ENCODE measurements at regions not wholly inside any gene's neighbourhood (a gene's known extent, or its start where the extent isn't known, plus 50 kb on each side); places are given as distances from the start of the nearest gene placed in this dataset.
A peak's percentile ranks its signal among the peaks of the same experiment; 100 is the strongest.
"Not testable (repeated sequence)": the region's sequence is repeated elsewhere in the genome, so short reads cannot be mapped to it uniquely, and the experiment has no call there.

DNA sequence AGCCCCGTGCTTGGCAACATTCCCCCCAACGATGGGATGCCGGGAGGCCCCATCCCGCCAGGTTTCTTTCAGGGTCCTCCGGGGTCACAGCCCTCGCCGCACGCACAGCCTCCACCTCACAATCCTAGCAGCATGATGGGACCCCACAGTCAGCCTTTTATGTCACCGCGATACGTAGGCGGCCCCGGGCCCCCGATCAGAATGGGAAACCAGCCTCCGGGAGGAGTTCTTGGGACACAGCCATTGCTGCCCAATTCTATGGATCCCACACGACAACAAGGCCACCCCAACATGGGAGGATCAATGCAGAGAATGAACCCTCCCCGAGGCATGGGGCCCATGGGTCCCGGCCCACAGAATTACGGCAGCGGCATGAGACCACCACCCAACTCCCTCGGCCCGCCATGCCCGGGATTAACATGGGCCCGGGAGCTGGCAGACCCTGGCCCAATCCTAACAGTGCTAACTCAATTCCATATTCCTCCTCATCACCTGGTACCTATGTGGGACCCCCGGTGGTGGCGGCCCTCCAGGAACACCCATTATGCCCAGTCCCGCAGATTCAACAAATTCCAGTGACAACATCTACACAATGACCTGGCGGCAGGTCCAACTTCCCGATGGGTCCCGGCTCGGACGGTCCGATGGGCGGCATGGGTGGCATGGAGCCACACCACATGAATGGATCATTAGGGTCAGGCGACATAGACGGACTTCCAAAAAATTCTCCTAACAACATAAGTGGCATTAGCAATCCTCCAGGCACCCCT is 116.0 kb upstream of the CDK13 start:
- not testable (repeated sequence) for DNase-seq (ENCODE audit: low spot score); ATAC-seq; H3K36me3 Mint-ChIP-seq; H3K9me3 Mint-ChIP-seq; H3K27ac Mint-ChIP-seq; H3K4me1 Mint-ChIP-seq (ENCODE audit: low read depth in 2 of 2)
- Mint-ChIP-seq H3K4me3 (peak overlapping the region; percentile 30), H3K27me3 (peaks cover 33 to 49% of the 10 kb centered on the region in 2 donors)

DNA sequence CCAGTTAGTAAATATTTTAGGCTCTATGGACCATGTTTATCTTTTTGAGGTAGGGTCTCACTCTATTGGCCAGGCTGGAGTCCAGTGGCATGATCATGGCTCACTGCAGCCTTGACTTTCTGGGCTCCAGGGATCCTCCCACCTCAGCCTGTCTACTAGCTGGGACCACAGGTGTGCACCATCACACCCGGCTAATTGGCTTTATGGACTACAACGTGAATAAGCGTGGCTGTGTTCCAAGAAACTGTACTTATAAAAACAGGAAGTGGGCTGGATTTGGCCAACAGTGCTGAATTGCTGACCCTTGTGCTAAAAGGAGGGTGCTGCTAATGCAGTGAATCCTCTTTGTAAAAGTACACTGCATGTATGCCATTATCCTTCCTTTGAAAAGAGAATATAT is 111.7 kb upstream of the CDK13 start:
- H3K36me3 Mint-ChIP-seq, result no peaks in the 10 kb centered on the region
- peaks cover 44 to 55% of the 10 kb centered on the region in 2 donors for H3K27me3 Mint-ChIP-seq

DNA sequence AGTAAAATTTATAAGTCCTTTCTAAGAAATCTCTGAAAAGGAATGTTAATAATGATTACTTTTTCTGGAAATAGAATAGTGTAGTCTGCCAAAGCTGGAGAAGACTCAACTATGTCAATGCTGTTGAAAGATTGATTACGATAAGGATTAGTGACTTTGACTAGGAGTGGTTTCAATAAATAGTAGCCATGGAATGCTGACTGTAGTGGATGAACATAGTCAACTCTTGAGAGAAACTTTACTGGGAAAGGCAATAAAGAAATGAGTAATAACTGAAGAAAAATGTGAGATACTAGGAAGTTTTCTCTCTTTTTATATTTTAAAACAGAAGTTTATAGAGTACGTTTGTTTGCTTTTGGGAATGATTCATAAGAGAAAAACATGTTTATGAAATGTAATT is 105.0 kb upstream of the CDK13 start:
- peaks cover 11 to 28% of the 10 kb centered on the region in 2 donors for H3K27me3 Mint-ChIP-seq
- H3K36me3 Mint-ChIP-seq, result no peaks in the 10 kb centered on the region
- no peaks in the 10 kb centered on the region for H3K9me3 Mint-ChIP-seq
- no peaks in the 10 kb centered on the region for H3K4me1 Mint-ChIP-seq (ENCODE audit: low read depth in 2 of 2)
- H3K27ac Mint-ChIP-seq, result no peak overlapping the region
- H3K4me3 Mint-ChIP-seq, result no peak overlapping the region
- DNase-seq (ENCODE audit: low spot score) (no peak), ATAC-seq (no peak)

More for the DNA sequence above, 111.7 kb upstream of the CDK13 start:
- ATAC-seq (no peak), DNase-seq (ENCODE audit: low spot score) (no peak)
- Mint-ChIP-seq H3K9me3 (no peaks in the 10 kb centered on the region), H3K4me1 (ENCODE audit: low read depth in 2 of 2) (peaks cover 0 to 3% of the 10 kb centered on the region in 2 donors), H3K27ac (no peak overlapping the region), H3K4me3 (no peak overlapping the region)

DNA sequence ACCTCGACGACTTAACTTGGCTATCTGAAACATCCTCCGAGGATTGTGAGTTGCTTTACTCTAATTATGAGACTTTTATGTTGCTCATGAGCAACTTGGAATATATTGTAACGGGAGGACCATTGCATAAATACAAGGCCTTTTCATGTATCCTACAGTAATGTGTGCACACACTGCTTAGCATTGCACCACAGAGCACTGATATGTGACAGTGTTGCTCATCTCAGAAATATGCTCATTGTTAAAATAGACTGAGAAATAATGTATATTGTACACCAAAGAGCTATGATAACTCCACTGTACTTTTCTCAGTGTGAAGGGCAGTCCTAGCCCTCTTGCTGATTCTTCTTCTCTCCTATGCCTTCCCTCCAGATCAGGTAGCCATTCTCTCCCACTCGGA is 102.8 kb upstream of the CDK13 start:
- Mint-ChIP-seq H3K9me3 (no peaks in the 10 kb centered on the region), H3K4me1 (ENCODE audit: low read depth in 2 of 2) (no peaks in the 10 kb centered on the region), H3K27me3 (peaks cover 5 to 28% of the 10 kb centered on the region in 2 donors), H3K36me3 (no peaks in the 10 kb centered on the region), H3K27ac (no peak overlapping the region), H3K4me3 (no peak overlapping the region)
- ATAC-seq, result no peak
- DNase-seq (ENCODE audit: low spot score), result no peak

DNA sequence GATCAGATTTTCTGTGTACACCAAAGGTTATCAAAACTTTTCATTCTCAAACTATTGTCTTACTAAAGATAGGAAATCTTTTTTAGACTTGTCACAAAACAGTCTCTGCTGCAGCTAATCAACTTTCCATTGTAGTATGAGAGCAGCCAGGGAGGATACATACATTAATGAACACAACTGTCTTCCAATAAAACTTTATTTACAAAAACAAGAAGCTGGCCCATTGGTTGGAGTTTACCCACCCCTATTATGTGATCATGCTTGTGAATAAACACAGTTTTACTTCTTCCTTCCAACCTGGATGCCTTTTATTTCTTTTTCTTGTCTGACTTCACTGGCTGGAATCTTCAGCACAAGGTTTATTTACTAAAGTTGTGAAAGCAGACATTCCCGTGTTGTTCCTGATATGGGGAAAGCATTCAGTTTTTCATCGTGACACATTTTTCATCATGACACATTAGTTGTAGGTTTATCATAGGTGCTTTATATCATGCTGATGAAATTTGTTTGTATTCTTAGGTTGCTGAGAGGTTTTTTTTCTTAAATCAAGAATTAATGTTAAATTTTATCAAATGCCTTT is 98.5 kb upstream of the CDK13 start:
- no peak overlapping the region for H3K27ac Mint-ChIP-seq

DNA sequence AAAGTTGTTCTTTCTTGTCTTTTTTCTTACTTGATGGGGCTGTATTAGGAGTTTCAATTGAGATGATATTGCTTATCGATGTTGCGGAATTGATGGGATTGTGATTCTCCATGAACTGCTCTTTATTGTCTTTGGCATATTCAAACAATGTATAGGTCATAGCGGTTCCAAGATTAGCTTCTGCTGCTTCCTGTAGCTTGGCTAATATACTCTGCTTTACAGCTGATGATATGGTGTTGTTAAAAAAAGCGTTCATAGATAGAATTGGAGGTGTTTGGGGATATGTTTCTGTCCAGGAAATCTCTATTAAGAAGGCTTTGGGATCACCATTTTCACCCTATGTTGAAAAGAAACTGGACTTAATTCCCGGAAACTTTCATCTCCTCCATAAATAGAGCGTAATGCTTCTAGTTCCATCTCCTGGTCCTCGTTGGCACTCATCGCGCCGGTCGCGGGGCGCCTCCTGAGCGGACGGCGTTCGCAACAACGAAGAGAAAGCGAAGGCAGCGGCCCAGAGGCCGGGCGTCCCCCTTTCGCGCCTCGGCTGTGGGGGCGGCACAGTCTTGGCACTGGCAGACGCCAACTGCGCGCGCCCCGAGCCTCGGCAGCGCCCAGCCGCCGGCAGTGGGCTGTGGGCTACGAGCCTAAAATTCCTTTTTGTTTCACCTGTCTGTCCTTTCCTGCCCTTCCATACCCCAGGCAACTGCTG is 95.3 kb upstream of the CDK13 start:
- peaks cover 22 to 51% of the 10 kb centered on the region in 2 donors for H3K27me3 Mint-ChIP-seq
- H3K36me3 Mint-ChIP-seq; H3K9me3 Mint-ChIP-seq; H3K27ac Mint-ChIP-seq; DNase-seq (ENCODE audit: low spot score): not testable (repeated sequence)
- H3K4me3 Mint-ChIP-seq, result peak overlapping the region; percentile 81
- peaks cover 7 to 10% of the 10 kb centered on the region in 2 donors for H3K4me1 Mint-ChIP-seq (ENCODE audit: low read depth in 2 of 2)
- peak; percentile 95 to 97 for ATAC-seq

More for the DNA sequence above, 98.5 kb upstream of the CDK13 start:
- ATAC-seq (no peak), DNase-seq (ENCODE audit: low spot score) (no peak)
- peaks cover 15 to 33% of the 10 kb centered on the region in 2 donors for H3K27me3 Mint-ChIP-seq
- H3K36me3 Mint-ChIP-seq, result no peaks in the 10 kb centered on the region
- no peaks in the 10 kb centered on the region for H3K9me3 Mint-ChIP-seq
- peaks cover 7 to 10% of the 10 kb centered on the region in 2 donors for H3K4me1 Mint-ChIP-seq (ENCODE audit: low read depth in 2 of 2)
- H3K4me3 Mint-ChIP-seq, result no peak overlapping the region

DNA sequence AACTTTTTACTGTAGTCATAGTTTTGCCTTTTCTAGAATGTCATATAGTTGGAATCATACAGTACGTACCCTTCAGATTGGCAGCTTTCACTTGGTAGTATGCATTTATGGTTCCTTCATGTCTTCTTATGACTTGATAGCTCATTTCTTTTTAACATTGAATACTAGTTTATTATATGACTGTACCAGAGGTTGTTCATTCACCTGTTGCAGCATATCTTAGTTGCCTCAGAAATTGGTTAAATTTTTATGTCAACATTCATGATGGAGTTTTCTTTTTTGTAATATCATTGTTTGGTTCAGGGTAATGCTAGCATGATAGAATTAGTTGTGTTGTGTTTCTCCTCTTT is 94.8 kb upstream of the CDK13 start:
- H3K27me3 Mint-ChIP-seq, result peaks cover 22 to 52% of the 10 kb centered on the region in 2 donors
- ATAC-seq (no peak), DNase-seq (ENCODE audit: low spot score) (no peak)
- H3K4me1 Mint-ChIP-seq (ENCODE audit: low read depth in 2 of 2), result peaks cover 7 to 10% of the 10 kb centered on the region in 2 donors
- H3K36me3 Mint-ChIP-seq, result no peaks in the 10 kb centered on the region
- peak overlapping the region; percentile 81 for H3K4me3 Mint-ChIP-seq
- no peak overlapping the region for H3K27ac Mint-ChIP-seq
- no peaks in the 10 kb centered on the region for H3K9me3 Mint-ChIP-seq

DNA sequence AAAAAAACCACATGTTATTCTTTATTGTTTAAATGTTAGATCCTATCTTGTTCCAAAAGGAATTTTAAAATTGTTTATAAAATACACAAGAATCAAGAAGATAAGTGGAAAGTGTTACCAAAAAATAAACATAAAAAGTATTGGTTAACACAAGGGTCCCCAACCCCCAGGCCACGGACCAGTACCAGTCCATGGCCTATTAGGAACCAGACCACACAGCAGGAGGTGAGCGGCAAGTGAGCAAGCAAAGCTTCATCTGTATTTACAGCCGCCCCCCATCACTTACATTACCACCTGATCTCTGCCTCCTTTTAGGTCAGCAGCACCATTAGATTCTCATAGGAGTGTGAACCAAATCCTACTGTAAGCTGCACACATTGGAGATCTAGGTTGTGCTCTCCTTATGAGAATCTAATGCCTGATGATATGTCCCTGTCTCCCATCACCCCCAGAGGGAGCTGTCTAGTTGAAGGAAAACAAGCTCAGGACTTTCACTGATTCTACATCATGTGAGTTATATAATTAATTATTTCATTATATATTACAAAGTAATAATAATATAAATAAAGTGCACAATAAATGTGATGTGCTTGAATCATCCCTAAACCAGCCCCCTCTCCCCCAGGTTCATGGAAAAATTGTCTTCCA is 86.3 kb upstream of the CDK13 start:
- not testable (repeated sequence) for H3K36me3 Mint-ChIP-seq; H3K4me3 Mint-ChIP-seq; H3K9me3 Mint-ChIP-seq; H3K4me1 Mint-ChIP-seq (ENCODE audit: low read depth in 2 of 2); DNase-seq (ENCODE audit: low spot score); H3K27ac Mint-ChIP-seq; ATAC-seq
- H3K27me3 Mint-ChIP-seq, result peaks cover 4 to 37% of the 10 kb centered on the region in 2 donors

DNA sequence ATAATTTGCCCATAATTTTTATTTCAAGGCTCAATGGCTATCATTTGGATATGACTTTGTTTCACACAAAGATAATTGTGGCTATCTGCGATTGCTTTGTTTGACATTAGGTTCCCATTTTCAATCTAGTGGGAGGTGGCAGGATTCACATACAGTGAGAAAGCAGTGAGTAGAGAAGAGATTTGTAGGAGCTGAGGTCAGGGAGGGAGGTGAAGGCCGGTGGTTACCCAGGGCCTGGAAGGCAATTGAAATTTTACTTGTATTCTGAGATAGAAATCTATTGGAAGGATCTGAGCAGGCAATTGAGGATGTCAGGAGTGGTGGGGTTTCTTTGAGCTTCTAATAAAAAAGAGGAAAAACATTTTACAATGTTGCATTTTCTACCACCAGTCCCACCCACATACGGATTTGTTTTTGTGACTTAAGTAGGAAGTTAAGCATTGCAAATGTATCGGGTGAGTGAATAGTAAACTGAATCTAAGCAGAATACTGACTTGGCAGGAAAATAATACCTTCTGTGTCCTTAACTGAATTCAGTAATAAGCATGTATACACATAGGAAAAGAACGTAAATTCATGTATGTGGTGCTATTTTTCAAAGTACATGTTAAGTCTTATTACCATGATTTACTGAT is 80.1 kb upstream of the CDK13 start:
- not testable (repeated sequence) for H3K9me3 Mint-ChIP-seq; H3K27ac Mint-ChIP-seq; H3K4me3 Mint-ChIP-seq; ATAC-seq; H3K36me3 Mint-ChIP-seq; H3K4me1 Mint-ChIP-seq (ENCODE audit: low read depth in 2 of 2); DNase-seq (ENCODE audit: low spot score)
- H3K27me3 Mint-ChIP-seq, result peaks cover 4 to 23% of the 10 kb centered on the region in 2 donors

DNA sequence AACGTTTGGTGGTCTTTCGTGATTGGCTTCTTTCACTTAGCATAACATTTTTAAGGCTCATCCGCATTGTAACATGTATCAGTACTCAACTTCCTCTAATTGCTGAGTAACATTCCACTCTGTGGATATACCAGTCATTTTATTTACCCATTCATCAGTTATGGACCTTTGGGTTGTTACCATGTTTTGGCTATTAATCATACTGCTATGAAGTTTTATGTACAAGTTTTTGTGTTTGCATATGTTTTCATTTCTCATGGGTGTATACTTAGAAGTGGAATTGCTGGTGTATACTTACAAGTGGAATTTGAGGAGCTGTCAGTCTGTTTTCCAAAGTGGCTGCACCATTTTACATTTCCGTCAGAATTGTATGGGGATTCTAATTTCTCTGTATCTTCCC is 78.4 kb upstream of the CDK13 start:
- not testable (repeated sequence) for ATAC-seq; H3K9me3 Mint-ChIP-seq; H3K4me3 Mint-ChIP-seq; H3K4me1 Mint-ChIP-seq (ENCODE audit: low read depth in 2 of 2); H3K27ac Mint-ChIP-seq; H3K36me3 Mint-ChIP-seq; DNase-seq (ENCODE audit: low spot score)
- peaks cover 9 to 37% of the 10 kb centered on the region in 2 donors for H3K27me3 Mint-ChIP-seq

DNA sequence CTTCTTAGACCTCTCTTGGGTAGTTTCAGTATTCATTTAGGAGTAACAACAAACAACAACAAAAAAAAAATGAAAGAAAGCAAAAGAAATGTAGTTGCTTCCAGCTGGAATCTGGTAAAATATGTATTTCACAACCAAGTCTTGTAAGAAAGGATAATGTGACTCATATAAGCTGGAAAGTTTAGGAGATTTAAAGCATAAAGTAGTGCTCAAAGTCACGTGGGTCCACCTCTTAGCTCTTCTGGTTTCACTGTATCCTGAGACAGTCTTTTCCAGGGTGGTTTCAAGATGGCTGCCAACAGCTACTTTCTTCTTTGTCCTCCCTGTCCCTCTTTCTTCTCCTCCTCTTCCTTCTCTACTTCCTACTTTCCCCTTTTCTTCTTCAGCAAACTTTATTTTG is 69.5 kb upstream of the CDK13 start:
- H3K4me3 Mint-ChIP-seq, result no peak overlapping the region
- DNase-seq (ENCODE audit: low spot score) (no peak), ATAC-seq (no peak)
- peaks cover 19 to 42% of the 10 kb centered on the region in 2 donors for H3K27me3 Mint-ChIP-seq
- H3K9me3 Mint-ChIP-seq, result no peaks in the 10 kb centered on the region
- no peak overlapping the region for H3K27ac Mint-ChIP-seq
- H3K4me1 Mint-ChIP-seq (ENCODE audit: low read depth in 2 of 2), result peaks cover 0 to 2% of the 10 kb centered on the region in 2 donors
- peaks cover 10% of the 10 kb centered on the region for H3K36me3 Mint-ChIP-seq

DNA sequence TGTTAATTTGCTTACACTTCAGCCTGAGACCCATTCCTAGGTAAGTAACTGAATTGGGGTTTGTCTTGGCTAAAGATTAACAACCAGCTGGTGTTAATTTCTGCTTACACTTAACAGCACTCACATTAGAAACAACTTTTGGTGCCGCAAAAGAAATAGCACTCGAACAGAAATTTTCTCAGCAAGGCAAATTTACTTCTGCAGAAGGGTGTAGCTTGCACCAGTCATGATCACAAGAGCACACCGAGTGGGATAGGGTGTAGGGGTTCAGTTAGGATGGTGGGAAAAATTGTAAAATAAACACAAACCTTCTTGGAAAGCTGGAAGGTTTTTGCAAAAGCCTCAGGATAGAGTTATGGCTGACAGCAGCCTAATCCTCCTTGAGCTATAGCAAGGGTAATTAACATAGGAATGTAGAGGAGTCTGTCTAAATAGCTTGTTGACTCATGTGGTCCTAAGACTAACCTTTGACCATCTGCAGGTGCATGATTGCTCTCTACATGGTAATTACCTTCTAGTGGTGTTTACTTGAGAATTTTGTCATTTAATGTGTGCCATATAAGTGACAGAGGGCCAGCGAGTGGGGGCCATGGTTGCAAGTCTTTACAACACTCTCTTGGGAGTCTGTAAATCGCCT is 67.8 kb upstream of the CDK13 start:
- H3K27me3 Mint-ChIP-seq, result peaks cover 14 to 28% of the 10 kb centered on the region in 2 donors
- no peak overlapping the region for H3K4me3 Mint-ChIP-seq
- peaks cover 10% of the 10 kb centered on the region for H3K36me3 Mint-ChIP-seq
- ATAC-seq (no peak), DNase-seq (ENCODE audit: low spot score) (no peak)
- H3K9me3 Mint-ChIP-seq, result no peaks in the 10 kb centered on the region
- H3K4me1 Mint-ChIP-seq (ENCODE audit: low read depth in 2 of 2), result peaks cover 0 to 2% of the 10 kb centered on the region in 2 donors
- H3K27ac Mint-ChIP-seq, result no peak overlapping the region

DNA sequence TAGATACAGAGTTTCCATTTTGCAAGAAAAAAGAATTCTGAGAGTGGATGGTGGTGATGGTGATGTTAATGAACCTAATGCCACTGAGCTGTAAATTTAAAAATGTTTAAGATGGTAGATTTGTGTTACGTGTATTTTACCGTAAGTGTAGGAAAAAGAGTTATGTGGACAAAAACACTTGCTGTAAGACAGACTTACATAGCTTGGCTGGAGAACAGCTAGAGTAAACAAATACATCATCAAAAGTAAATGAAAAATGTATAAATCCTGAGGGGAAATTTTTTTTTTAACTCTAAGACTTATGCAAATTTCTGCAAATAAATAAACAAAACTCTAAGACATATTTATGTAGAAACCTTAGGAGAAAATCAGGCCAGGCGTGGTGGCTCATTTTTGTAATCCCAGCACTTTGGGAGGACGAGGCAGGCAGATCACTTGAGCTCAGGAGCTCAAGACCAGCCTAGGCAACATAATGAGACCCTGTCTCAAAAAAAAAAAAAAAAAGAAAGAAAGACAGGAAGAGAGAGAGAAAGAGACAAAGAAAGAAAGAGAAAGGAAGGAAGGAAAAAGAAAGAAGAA is 66.2 kb upstream of the CDK13 start:
- peaks cover 8 to 18% of the 10 kb centered on the region in 2 donors for H3K27me3 Mint-ChIP-seq
- no peak overlapping the region for H3K27ac Mint-ChIP-seq
- H3K36me3 Mint-ChIP-seq, result peaks cover 10% of the 10 kb centered on the region
- H3K4me3 Mint-ChIP-seq, result no peak overlapping the region
- ATAC-seq (no peak), DNase-seq (ENCODE audit: low spot score) (no peak)
- peaks cover 0 to 2% of the 10 kb centered on the region in 2 donors for H3K4me1 Mint-ChIP-seq (ENCODE audit: low read depth in 2 of 2)
- no peaks in the 10 kb centered on the region for H3K9me3 Mint-ChIP-seq
